Liver (tissue), 8 donors: ENCODE measurements at regions not wholly inside any gene's neighbourhood (a gene's known extent, or its start where the extent isn't known, plus 50 kb on each side); places are given as distances from the start of the nearest gene placed in this dataset.

ENCODE experiments used
- DNase-seq: peaks from one replicate; pipeline ENCODE4 v3.0.0-alpha.2; 2017; ENCODE audit warnings: low spot score
- H3K27ac ChIP-seq, 2 donors: one replicate each; pipeline ENCODE4 v1.7.0; 2013; ENCODE audit warnings: inconsistent platforms in 2 of 2, low read length in 2 of 2, control low read depth in 1 of 2, low read depth in 1 of 2, mild to moderate bottlenecking in 1 of 2
- H3K27me3 ChIP-seq, 4 donors: one replicate each; pipeline versions ENCODE4 v1.6.1 to v1.7.0; 2013; ENCODE audit warnings: low read length in 3 of 4, inconsistent platforms in 1 of 4, mild to moderate bottlenecking in 1 of 4, moderate library complexity in 1 of 4; ENCODE audit not compliant: control insufficient read depth in 4 of 4, insufficient read depth in 4 of 4
- H3K36me3 ChIP-seq, 4 donors: one replicate each; pipeline versions ENCODE4 v1.6.1 to v1.7.0; 2013; ENCODE audit warnings: low read length in 3 of 4, mild to moderate bottlenecking in 3 of 4, low read depth in 1 of 4, moderate library complexity in 1 of 4; ENCODE audit not compliant: control insufficient read depth in 4 of 4, insufficient read depth in 3 of 4
- H3K4me1 ChIP-seq, 4 donors: one replicate each; pipeline versions ENCODE4 v1.6.1 to v1.7.0; 2013; ENCODE audit warnings: low read length in 3 of 4, mild to moderate bottlenecking in 3 of 4, moderate library complexity in 1 of 4; ENCODE audit not compliant: control insufficient read depth in 4 of 4, insufficient read depth in 4 of 4
- H3K4me3 ChIP-seq, 3 donors: one replicate each; pipeline versions ENCODE4 v1.6.1 to v1.7.0; 2013; ENCODE audit warnings: low read length in 3 of 3, control low read depth in 1 of 3, low read depth in 1 of 3, mild to moderate bottlenecking in 1 of 3
- H3K9ac ChIP-seq, 2 donors: one replicate each; pipeline ENCODE4 v1.7.0; 2013; ENCODE audit warnings: low read length in 2 of 2, mild to moderate bottlenecking in 2 of 2, moderate library complexity in 2 of 2, control low read depth in 1 of 2, low read depth in 1 of 2
- H3K9me3 ChIP-seq, 4 donors: one replicate each; pipeline versions ENCODE4 v1.6.1 to v1.7.0; 2013; ENCODE audit warnings: low read length in 3 of 4; ENCODE audit not compliant: control insufficient read depth in 4 of 4
- EGR1 ChIP-seq, 2 donors: IDR thresholded peaks; 2 replicates each; pipeline ENCODE4 v1.6.1; 2016 to 2018; ENCODE audit warnings: antibody characterized with exemption in 2 of 2, low read depth in 2 of 2
- FOXA1 ChIP-seq: IDR thresholded peaks from 2 replicates; pipeline ENCODE4 v1.6.1; 2016; ENCODE audit warnings: antibody characterized with exemption
- FOXA2 ChIP-seq: IDR thresholded peaks from 2 replicates; pipeline ENCODE4 v1.6.1; 2016; ENCODE audit warnings: antibody characterized with exemption
- GABPA ChIP-seq, 2 donors: IDR thresholded peaks in 1 of 2; conservative IDR thresholded peaks in 1 of 2; 2 replicates each; pipeline ENCODE4 v1.6.1; 2016; ENCODE audit warnings: antibody characterized with exemption in 2 of 2, mild to moderate bottlenecking in 1 of 2, moderate library complexity in 1 of 2
- HNF4G ChIP-seq: IDR thresholded peaks from 2 replicates; pipeline ENCODE4 v1.6.1; 2016; ENCODE audit warnings: antibody characterized with exemption
- JUND ChIP-seq, 2 donors: IDR thresholded peaks; 2 replicates each; pipeline ENCODE4 v1.6.1; 2016; ENCODE audit warnings: antibody characterized with exemption in 2 of 2
- NR2F2 ChIP-seq: IDR thresholded peaks from 2 replicates; pipeline ENCODE4 v1.6.1; 2016; ENCODE audit warnings: antibody characterized with exemption
- RAD21 ChIP-seq, 2 donors: IDR thresholded peaks; 2 replicates each; pipeline ENCODE4 v1.6.1; 2016; ENCODE audit warnings: antibody characterized with exemption in 2 of 2, mild to moderate bottlenecking in 2 of 2
- RXRA ChIP-seq, 2 donors: IDR thresholded peaks; 2 replicates each; pipeline ENCODE4 v1.6.1; 2017 to 2018; ENCODE audit warnings: antibody characterized with exemption in 2 of 2, mild to moderate bottlenecking in 1 of 2
- SP1 ChIP-seq: IDR thresholded peaks from 2 replicates; pipeline ENCODE4 v1.6.1; 2018; ENCODE audit warnings: antibody characterized with exemption, mild to moderate bottlenecking
- TAF1 ChIP-seq: conservative IDR thresholded peaks from 2 replicates; pipeline ENCODE4 v1.6.1; 2016; ENCODE audit warnings: antibody characterized with exemption, mild to moderate bottlenecking
- YY1 ChIP-seq: IDR thresholded peaks from 2 replicates; pipeline ENCODE4 v1.6.1; 2016; ENCODE audit warnings: antibody characterized with exemption, mild to moderate bottlenecking
- WGBS: extraction: QIAGEN DNeasy Blood & Tissue Kit; methylation state at CpG from one replicate; pipeline ENCODE4 v1.1.7; 2013; 5-methylcytosine and 5-hydroxymethylcytosine counted together
- TF ChIP-seq, protein P1 (sequence below): IDR thresholded peaks from 2 replicates; pipeline ENCODE4 v1.6.1; 2016; ENCODE audit warnings: antibody characterized with exemption
- TF ChIP-seq, protein P2 (sequence below): IDR thresholded peaks from 2 replicates; pipeline ENCODE4 v1.6.1; 2016; ENCODE audit warnings: antibody characterized with exemption
- TF ChIP-seq, protein P3 (sequence below): IDR thresholded peaks from 2 replicates; pipeline ENCODE4 v1.6.1; 2016; ENCODE audit warnings: antibody characterized with exemption, mild to moderate bottlenecking
- TF ChIP-seq, protein P4 (sequence below): IDR thresholded peaks from 2 replicates; pipeline ENCODE4 v1.6.1; 2016; ENCODE audit warnings: antibody characterized with exemption
- TF ChIP-seq, protein P5 (sequence below): fragments of 150-350 bp; IDR thresholded peaks from 2 replicates; pipeline ENCODE4 v1.5.1; 2017; ENCODE audit warnings: improper control_type of control experiment, low read depth, low read length; ENCODE audit not compliant: missing input control
- donor health status: healthy.
- donor health status: healthy.
- donor health status: healthy.
- donor health status: healthy.
- donor health status: healthy.

DNA sequence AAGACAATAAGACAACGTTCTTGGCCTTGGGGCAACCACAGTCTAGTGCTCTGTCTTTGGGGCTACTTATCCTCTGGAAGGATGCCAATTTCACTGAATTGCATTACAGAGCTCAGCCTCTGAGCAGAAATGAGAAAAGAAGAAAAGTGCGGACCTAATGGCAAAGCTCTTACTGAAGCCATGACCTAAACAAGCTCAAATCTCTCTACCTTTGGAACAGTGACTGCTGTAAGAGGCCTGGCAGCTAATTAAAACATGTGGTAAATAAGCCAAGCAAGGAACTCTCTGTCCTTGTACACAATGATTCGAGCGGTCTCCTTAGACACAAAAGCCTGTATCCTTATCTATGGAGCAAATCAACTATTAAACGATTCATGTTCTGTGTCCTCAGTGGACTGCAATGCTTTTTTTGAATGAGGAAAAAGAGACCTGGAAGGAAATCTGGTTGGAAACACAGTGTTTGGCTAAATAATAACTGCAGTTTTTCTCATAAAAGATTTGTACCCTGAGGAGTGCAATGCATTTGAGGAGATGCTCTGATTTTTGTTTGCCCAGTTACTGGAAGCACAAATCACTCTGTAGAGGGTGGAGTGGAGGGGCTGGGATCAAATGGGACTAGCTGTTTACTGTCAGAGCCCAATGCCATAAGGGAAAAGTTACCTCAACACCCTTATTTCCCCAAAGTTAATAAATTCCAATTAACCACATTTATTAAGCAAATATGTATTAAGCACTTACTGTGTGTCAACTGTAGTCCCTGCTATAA, 113.9 kb downstream of the NDUFA12 start:
- Histone ChIP-seq H3K36me3 (no peaks in the 10 kb centered on the region), H3K9me3 (no peaks in the 10 kb centered on the region), H3K27ac (no peak overlapping the region), H3K9ac (no peak overlapping the region), H3K4me3 (no peak overlapping the region), H3K27me3 (no peaks in the 10 kb centered on the region), H3K4me1 (no peaks in the 10 kb centered on the region)
- DNase-seq = no peak
- WGBS = 88% methylated on average over 5 of the region's 5 CpGs
- TF ChIP-seq RAD21 (IDR thresholded peaks at IDR 0.05) (no peak), SP1 (no peak), NR2F2 (no peak), RXRA (IDR thresholded peaks at IDR 0.05) (no peak), EGR1 (IDR thresholded peaks at IDR 0.05; ENCODE audit: low read depth in 2 of 2) (no peak), JUND (IDR thresholded peaks at IDR 0.05) (no peak), TAF1 (no peak), FOXA1 (no peak), HNF4G (no peak), YY1 (no peak), FOXA2 (no peak), GABPA (IDR thresholded peaks at IDR 0.05 in 1 of 2, conservative IDR thresholded peaks at IDR 0.05 in 1 of 2) (no peak)
- TF ChIP-seq, protein P1, sequence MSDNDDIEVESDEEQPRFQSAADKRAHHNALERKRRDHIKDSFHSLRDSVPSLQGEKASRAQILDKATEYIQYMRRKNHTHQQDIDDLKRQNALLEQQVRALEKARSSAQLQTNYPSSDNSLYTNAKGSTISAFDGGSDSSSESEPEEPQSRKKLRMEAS = no peak
- TF ChIP-seq, protein P2, sequence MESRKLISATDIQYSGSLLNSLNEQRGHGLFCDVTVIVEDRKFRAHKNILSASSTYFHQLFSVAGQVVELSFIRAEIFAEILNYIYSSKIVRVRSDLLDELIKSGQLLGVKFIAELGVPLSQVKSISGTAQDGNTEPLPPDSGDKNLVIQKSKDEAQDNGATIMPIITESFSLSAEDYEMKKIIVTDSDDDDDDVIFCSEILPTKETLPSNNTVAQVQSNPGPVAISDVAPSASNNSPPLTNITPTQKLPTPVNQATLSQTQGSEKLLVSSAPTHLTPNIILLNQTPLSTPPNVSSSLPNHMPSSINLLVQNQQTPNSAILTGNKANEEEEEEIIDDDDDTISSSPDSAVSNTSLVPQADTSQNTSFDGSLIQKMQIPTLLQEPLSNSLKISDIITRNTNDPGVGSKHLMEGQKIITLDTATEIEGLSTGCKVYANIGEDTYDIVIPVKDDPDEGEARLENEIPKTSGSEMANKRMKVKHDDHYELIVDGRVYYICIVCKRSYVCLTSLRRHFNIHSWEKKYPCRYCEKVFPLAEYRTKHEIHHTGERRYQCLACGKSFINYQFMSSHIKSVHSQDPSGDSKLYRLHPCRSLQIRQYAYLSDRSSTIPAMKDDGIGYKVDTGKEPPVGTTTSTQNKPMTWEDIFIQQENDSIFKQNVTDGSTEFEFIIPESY = no peak
- TF ChIP-seq, protein P3, sequence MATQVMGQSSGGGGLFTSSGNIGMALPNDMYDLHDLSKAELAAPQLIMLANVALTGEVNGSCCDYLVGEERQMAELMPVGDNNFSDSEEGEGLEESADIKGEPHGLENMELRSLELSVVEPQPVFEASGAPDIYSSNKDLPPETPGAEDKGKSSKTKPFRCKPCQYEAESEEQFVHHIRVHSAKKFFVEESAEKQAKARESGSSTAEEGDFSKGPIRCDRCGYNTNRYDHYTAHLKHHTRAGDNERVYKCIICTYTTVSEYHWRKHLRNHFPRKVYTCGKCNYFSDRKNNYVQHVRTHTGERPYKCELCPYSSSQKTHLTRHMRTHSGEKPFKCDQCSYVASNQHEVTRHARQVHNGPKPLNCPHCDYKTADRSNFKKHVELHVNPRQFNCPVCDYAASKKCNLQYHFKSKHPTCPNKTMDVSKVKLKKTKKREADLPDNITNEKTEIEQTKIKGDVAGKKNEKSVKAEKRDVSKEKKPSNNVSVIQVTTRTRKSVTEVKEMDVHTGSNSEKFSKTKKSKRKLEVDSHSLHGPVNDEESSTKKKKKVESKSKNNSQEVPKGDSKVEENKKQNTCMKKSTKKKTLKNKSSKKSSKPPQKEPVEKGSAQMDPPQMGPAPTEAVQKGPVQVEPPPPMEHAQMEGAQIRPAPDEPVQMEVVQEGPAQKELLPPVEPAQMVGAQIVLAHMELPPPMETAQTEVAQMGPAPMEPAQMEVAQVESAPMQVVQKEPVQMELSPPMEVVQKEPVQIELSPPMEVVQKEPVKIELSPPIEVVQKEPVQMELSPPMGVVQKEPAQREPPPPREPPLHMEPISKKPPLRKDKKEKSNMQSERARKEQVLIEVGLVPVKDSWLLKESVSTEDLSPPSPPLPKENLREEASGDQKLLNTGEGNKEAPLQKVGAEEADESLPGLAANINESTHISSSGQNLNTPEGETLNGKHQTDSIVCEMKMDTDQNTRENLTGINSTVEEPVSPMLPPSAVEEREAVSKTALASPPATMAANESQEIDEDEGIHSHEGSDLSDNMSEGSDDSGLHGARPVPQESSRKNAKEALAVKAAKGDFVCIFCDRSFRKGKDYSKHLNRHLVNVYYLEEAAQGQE = no peak
- TF ChIP-seq, protein P4, sequence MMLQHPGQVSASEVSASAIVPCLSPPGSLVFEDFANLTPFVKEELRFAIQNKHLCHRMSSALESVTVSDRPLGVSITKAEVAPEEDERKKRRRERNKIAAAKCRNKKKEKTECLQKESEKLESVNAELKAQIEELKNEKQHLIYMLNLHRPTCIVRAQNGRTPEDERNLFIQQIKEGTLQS = no peak
- TF ChIP-seq, protein P5, sequence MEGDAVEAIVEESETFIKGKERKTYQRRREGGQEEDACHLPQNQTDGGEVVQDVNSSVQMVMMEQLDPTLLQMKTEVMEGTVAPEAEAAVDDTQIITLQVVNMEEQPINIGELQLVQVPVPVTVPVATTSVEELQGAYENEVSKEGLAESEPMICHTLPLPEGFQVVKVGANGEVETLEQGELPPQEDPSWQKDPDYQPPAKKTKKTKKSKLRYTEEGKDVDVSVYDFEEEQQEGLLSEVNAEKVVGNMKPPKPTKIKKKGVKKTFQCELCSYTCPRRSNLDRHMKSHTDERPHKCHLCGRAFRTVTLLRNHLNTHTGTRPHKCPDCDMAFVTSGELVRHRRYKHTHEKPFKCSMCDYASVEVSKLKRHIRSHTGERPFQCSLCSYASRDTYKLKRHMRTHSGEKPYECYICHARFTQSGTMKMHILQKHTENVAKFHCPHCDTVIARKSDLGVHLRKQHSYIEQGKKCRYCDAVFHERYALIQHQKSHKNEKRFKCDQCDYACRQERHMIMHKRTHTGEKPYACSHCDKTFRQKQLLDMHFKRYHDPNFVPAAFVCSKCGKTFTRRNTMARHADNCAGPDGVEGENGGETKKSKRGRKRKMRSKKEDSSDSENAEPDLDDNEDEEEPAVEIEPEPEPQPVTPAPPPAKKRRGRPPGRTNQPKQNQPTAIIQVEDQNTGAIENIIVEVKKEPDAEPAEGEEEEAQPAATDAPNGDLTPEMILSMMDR = no peak
